EH (cell line): ENCODE measurements at regions not wholly inside any gene's neighbourhood (a gene's known extent, or its start where the extent isn't known, plus 50 kb on each side); places are given as distances from the start of the nearest gene placed in this dataset.
"Not testable (repeated sequence)": the region's sequence is repeated elsewhere in the genome, so short reads cannot be mapped to it uniquely, and the experiment has no call there.

Experiments used
- DNase-seq: peaks from one replicate; pipeline ENCODE4 v3.0.0-alpha.2; 2015; ENCODE audit warnings: low read depth

GRCh38 chr14:105902131-105902898 lies 375.9 kb downstream of the TMEM121 start:
- no peak for DNase-seq

GRCh38 chr14:105902899-105903165 lies 376.4 kb downstream of the TMEM121 start:
- not testable (repeated sequence) for DNase-seq

- no peak for DNase-seq
Measured at GRCh38 chr14:105903971-105904370, 377.6 kb downstream of the TMEM121 start.

GRCh38 chr14:105904379-105904778 lies 378.0 kb downstream of the TMEM121 start:
- DNase-seq = no peak

- no peak for DNase-seq
Measured at GRCh38 chr14:105905456-105905855, 379.1 kb downstream of the TMEM121 start.

- DNase-seq = no peak
Measured at GRCh38 chr14:105907276-105907675, 380.9 kb downstream of the TMEM121 start.

GRCh38 chr14:105908006-105908405 lies 381.6 kb downstream of the TMEM121 start:
- no peak for DNase-seq

GRCh38 chr14:105908481-105908911 lies 382.1 kb downstream of the TMEM121 start:
- DNase-seq = no peak

- DNase-seq = no peak
Measured at GRCh38 chr14:105909046-105909827, 382.9 kb downstream of the TMEM121 start.

- DNase-seq = not testable (repeated sequence)
Measured at GRCh38 chr14:105909828-105910120, 383.4 kb downstream of the TMEM121 start.

GRCh38 chr14:105910426-105910825 lies 384.0 kb downstream of the TMEM121 start:
- DNase-seq = no peak

GRCh38 chr14:105911006-105911847 lies 384.8 kb downstream of the TMEM121 start:
- no peak for DNase-seq

GRCh38 chr14:105911848-105912292 lies 385.5 kb downstream of the TMEM121 start:
- DNase-seq = not testable (repeated sequence)

- no peak for DNase-seq
Measured at GRCh38 chr14:105912641-105913180, 386.3 kb downstream of the TMEM121 start.

- DNase-seq = no peak
Measured at GRCh38 chr14:105913221-105913620, 386.8 kb downstream of the TMEM121 start.

- DNase-seq = no peak
Measured at GRCh38 chr14:105913861-105914260, 387.5 kb downstream of the TMEM121 start.

- DNase-seq = not testable (repeated sequence)
Measured at GRCh38 chr14:105914281-105914680, 387.9 kb downstream of the TMEM121 start.

GRCh38 chr14:105914738-105915385 lies 388.5 kb downstream of the TMEM121 start:
- DNase-seq = no peak

- not testable (repeated sequence) for DNase-seq
Measured at GRCh38 chr14:105915546-105915945, 389.2 kb downstream of the TMEM121 start.

- DNase-seq = not testable (repeated sequence)
Measured at GRCh38 chr14:105917136-105917932, 391.0 kb downstream of the TMEM121 start.

- no peak for DNase-seq
Measured at GRCh38 chr14:105917933-105918436, 391.6 kb downstream of the TMEM121 start.
